AG04449 (cell line): ENCODE measurements at regions not wholly inside any gene's neighbourhood (a gene's known extent, or its start where the extent isn't known, plus 50 kb on each side); places are given as distances from the start of the nearest gene placed in this dataset.

Source experiments
- CTCF ChIA-PET: fragments of 350-600 bp; formaldehyde crosslinking; extraction: SDS; loops from one replicate; lab custom pipeline; 2021; ENCODE audit warnings: antibody characterized with exemption; lab: Yijun Ruan, JAX
- POLR2A ChIA-PET: fragments of 400-600, 350-600 bp; formaldehyde crosslinking; extraction: SDS; loops from one replicate; lab custom pipeline; 2020; ENCODE audit warnings: antibody characterized with exemption, inconsistent platforms; lab: Yijun Ruan, JAX
- DNase-seq: peaks from one replicate; pipeline ENCODE4 v3.0.0-alpha.2; 2010; ENCODE audit warnings: low read depth, low spot score
- H3K4me3 ChIP-seq: 2 replicates; pipeline ENCODE4 v1.5.1; 2011; ENCODE audit warnings: low read depth, mild to moderate bottlenecking, control low read depth, low read length
- CTCF ChIP-seq: IDR thresholded peaks from one replicate; pipeline ENCODE4 v1.5.1; 2011; ENCODE audit warnings: mild to moderate bottlenecking, moderate library complexity, low read length, control low read depth, inconsistent platforms; ENCODE audit not compliant: insufficient read depth; ENCODE audit errors: missing control alignments

GRCh38 chr6:48403587-48403986, 292.6 kb upstream of the PTCHD4 start:
- DNase-seq: no peak
- CTCF ChIA-PET: no interaction called here
- TF ChIP-seq CTCF: no peak
- no peak overlapping the region for H3K4me3 ChIP-seq
- POLR2A ChIA-PET: no interaction called here

GRCh38 chr6:48401016-48401415, 290.0 kb upstream of the PTCHD4 start:
- DNase-seq: no peak
- TF ChIP-seq CTCF: no peak
- ChIA-PET CTCF (no interaction called here), POLR2A (no interaction called here)
- H3K4me3 ChIP-seq: no peak overlapping the region

GRCh38 chr6:48397887-48398286, 286.9 kb upstream of the PTCHD4 start:
- no peak for TF ChIP-seq CTCF
- DNase-seq: no peak
- H3K4me3 ChIP-seq: no peak overlapping the region
- ChIA-PET CTCF (no interaction called here), POLR2A (no interaction called here)

DNA sequence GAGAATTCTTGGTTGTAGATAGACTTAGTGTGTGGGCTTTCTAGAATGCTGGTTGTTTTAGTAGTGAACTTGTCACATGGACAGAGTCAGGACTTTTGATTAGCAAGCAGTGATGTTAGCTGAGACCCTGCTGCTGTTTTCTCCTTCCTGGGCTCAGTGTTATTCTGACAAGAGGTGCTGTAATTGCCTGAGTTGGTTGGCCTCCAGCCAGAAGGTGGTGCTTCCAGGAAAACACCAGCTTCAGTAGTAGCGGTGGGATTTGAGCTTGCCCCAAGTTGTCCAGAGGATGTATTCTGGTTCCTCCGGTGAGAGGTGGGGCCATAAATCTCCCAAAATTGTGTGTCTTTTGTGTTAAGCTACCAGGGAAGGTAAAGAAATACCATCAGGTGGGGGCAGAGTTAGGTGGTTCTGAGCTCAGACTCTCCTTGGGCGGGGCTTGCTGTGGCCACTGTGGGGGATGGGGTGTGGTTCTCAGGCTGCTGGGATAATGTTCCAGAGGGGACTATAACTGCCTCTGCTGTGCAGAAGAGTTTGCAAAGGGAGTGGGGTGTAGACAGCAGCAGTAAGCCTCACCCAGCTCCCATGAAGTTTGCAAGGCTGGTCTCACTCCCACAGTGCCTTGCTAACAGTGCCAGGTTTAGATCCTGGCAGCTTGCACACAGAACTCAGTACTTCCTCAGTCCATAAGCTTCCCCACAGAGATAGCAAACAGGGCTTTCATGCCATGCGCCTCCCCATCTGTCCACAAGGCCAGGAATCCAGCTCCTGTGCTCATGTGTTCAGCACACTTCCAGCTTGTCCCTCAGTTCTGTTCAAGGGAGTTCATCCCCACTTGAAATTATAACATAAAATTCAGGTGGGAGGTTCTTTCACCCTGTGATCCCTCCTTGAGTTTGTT, 278.4 kb upstream of the PTCHD4 start:
- no peak for TF ChIP-seq CTCF
- no peak for DNase-seq
- H3K4me3 ChIP-seq: no peak overlapping the region
- ChIA-PET POLR2A (no interaction called here), CTCF (no interaction called here)

DNA sequence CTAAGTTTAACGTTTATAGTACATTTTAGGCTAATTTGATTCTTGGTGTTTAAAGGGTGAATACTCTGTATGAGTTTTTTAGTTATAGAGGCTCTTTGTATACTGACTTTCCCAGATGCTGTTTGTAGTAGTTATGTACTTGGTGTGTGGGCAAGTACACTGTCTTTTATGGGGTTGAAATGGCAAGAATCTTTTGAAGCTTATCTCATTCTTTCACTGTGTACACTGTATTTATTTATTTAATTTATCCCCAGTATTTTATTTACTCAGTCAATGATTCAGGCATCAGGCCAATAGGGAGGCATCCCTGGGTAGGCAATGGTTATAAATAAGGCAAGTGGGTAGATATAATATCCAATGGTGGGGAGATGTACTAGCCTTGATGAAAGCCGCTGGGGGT, 277.0 kb upstream of the PTCHD4 start:
- POLR2A ChIA-PET: no interaction called here
- H3K4me3 ChIP-seq: no peak overlapping the region
- CTCF ChIA-PET: no interaction called here
- DNase-seq: no peak
- TF ChIP-seq CTCF: no peak

- POLR2A ChIA-PET: no interaction called here
Measured at GRCh38 chr6:48378884-48379407, 267.9 kb upstream of the PTCHD4 start.

More at GRCh38 chr6:48378884-48379407, 267.9 kb upstream of the PTCHD4 start:
- H3K4me3 ChIP-seq: no peak overlapping the region
- DNase-seq: no peak
- CTCF ChIA-PET: no interaction called here
- TF ChIP-seq CTCF: no peak
